GM12873 (cell line): ENCODE measurements at regions not wholly inside any gene's neighbourhood (a gene's known extent, or its start where the extent isn't known, plus 50 kb on each side); places are given as distances from the start of the nearest gene placed in this dataset.

Source experiments
- TF ChIP-seq, protein P1 (sequence below): IDR thresholded peaks from 2 replicates; pipeline ENCODE4 v1.5.1; 2012; ENCODE audit warnings: low read depth, mild to moderate bottlenecking, moderate library complexity, low read length, control low read depth; ENCODE audit not compliant: insufficient read depth; ENCODE audit errors: missing control alignments

DNA sequence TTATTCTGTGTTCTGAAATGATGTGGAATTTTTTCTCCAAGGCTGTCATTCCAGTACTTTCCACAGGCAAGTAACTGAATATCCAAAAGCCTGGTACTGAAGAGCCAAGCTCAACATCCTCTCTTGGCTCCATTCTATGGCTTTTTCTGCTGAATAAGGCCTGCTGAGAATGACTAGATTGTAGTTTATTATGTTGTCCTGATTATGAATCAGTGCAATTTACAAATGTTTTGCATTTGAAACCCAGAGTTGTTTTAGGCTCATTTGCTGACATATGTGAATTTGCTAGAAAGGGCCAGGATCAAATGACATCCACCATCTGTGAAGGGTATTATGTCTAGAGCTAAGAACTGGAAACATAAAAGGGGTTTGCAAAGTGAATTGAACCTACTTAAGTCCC is 596.6 kb downstream of the KCTD12 start:
- TF ChIP-seq, protein P1, sequence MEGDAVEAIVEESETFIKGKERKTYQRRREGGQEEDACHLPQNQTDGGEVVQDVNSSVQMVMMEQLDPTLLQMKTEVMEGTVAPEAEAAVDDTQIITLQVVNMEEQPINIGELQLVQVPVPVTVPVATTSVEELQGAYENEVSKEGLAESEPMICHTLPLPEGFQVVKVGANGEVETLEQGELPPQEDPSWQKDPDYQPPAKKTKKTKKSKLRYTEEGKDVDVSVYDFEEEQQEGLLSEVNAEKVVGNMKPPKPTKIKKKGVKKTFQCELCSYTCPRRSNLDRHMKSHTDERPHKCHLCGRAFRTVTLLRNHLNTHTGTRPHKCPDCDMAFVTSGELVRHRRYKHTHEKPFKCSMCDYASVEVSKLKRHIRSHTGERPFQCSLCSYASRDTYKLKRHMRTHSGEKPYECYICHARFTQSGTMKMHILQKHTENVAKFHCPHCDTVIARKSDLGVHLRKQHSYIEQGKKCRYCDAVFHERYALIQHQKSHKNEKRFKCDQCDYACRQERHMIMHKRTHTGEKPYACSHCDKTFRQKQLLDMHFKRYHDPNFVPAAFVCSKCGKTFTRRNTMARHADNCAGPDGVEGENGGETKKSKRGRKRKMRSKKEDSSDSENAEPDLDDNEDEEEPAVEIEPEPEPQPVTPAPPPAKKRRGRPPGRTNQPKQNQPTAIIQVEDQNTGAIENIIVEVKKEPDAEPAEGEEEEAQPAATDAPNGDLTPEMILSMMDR: no peak

DNA sequence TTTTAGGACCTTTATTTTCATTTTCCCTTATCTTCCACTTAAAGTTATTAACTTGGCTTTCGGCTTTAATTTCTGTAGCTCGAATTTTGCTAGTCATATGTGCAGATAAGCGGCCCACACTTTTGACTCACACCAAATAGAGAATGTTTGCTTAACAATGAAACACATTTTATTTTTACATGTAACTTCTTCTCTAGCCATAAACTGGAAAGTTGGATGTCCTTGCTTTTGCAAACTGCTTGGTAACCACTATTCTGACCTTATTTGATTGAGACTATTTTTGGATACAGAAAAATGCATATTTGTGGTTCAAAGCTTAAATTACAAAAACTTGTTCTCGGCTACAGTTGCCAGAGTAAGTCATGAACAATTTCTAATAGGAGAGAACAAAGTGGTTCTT is 600.0 kb downstream of the KCTD12 start:
- TF ChIP-seq, protein P1: no peak

DNA sequence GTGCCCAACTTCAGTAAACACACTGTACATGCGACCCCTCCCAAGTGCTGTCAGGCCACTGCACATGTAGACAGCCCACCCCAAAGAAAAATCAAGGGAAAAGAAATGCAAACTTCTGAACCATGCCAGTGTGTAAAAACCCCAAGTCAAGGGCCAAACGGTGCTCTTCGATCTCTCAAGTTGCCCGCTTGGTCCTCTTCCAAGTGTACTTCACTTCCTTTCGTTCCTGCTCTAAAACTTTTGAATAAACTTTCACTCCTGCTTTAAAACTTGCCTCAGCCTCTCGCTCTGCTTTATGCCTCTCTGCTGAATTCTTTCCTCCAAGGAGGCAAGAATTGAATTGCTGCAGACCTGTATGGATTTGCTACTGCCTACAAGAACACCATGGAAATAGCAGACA is 600.7 kb downstream of the KCTD12 start:
- TF ChIP-seq, protein P1: no peak

DNA sequence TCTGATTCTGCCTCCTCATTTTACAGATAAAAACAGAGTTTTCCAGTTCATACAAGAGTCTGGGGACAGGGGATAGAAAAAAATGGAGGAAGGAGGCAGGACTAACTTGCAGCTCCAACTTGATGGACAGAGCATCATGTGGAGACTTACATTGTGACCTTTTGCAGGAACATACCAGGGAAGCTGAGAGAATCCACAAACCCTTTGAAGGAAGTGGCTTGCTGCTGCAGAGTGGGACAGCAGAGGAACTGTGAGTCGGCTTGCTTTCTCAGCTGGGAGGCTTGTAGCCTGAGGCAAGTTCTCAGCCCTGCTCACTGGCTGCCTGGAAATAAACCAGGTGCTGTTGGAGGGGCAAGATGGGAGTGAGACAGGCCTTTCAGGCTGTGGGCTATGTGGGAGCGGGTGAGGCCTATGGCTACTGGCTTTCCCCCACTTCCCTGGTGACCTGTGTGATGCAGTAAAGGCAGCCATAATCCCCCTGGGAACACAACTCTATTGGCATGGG is 614.4 kb downstream of the KCTD12 start:
- TF ChIP-seq, protein P1: no peak

DNA sequence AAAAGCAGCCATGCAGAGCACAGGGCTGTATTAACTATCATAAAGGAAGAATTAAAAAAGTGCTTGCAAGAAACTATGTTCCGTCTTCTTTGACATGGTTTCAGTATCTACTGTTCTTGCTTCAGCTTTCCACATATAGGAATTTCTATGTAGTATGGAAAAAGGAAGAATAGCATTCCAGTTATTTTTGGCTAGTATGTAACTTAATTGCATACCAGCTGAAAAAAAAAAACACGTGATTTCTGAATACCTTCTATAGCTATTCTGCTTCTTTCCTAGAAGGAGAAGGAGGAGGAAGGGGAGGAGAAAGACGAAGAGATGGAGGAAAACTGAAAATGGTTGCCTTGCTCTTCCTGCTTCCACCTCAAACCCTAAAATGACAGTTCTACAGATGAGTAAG is 619.0 kb downstream of the KCTD12 start:
- TF ChIP-seq, protein P1: no peak

DNA sequence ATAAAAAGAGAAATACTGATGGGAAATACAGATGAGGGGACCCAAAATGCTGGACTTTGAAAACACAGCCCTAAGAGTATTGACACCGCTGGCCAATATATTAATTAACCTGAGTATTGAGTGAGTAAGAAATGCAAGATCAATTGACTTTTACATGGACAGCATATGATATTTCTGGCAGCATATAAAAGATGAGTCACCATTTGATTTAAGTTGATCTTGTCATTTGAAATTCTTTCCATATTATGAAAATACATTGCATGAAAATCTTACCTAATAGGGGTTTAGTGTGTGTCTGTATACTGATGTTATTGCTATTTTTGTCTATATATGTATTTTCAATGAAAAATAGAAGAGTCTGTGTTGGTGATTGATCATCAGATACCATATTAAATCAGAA is 619.6 kb downstream of the KCTD12 start:
- TF ChIP-seq, protein P1: no peak

DNA sequence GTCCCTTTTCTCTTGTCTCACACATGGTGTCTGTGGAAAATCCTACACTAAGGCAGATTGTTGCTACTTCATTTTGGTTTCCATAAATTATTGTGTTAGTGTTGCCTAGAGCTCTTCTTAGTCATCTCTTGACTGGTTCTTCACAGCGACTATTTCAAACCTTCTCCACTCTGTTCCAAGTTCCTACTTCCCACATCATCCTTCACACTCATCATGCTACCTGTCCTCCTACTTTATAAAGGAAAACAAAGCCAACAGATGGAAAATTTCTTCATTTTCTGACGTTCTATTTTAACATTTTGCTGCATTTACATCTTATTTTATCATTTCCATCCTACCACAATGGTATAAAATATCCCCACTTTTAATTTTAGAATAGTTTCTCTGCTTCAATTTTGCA is 614.1 kb downstream of the LMO7 start:
- TF ChIP-seq, protein P1: no peak
